Gastrocnemius medialis (tissue), 4 donors: ENCODE measurements at regions not wholly inside any gene's neighbourhood (a gene's known extent, or its start where the extent isn't known, plus 50 kb on each side); places are given as distances from the start of the nearest gene placed in this dataset.

ENCODE experiments used
- CTCF ChIP-seq, 5 experiments: fragments of 450-650 bp in 3 of 5; fragments of 200-600 bp in 2 of 5; sonication (generic) in 2 of 5; IDR thresholded peaks in 4 of 5; conservative IDR thresholded peaks in 1 of 5; 1 replicate in 4 of 5; 2 replicates in 1 of 5; pipeline ENCODE4 v1.5.1; 2016 to 2019; ENCODE audit warnings: antibody characterized with exemption in 5 of 5, mild to moderate bottlenecking in 3 of 5, moderate library complexity in 3 of 5
- POLR2A ChIP-seq, 2 donors: fragments of 450-650 bp; IDR thresholded peaks; one replicate each; pipeline ENCODE4 v1.6.1; 2017; ENCODE audit warnings: antibody characterized with exemption in 2 of 2, mild to moderate bottlenecking in 2 of 2, moderate library complexity in 2 of 2

- TF ChIP-seq CTCF (IDR thresholded peaks at IDR 0.05 in 4 of 5, conservative IDR thresholded peaks at IDR 0.05 in 1 of 5): no peak
- TF ChIP-seq POLR2A (IDR thresholded peaks at IDR 0.05): no peak
These were observed 119.6 kb upstream of the DOK5 start for GRCh38 chr20:54355631-54356280.
